Stimulated activated CD8-positive, alpha-beta memory T cell treated with anti-CD3 and anti-CD28 coated beads, Interleukin-4, amount 100 ng/mL, for 48 hours (primary cell): ENCODE measurements at regions not wholly inside any gene's neighbourhood (a gene's known extent, or its start where the extent isn't known, plus 50 kb on each side); places are given as distances from the start of the nearest gene placed in this dataset.

Source experiments
- DNase-seq: peaks from one replicate; pipeline ENCODE4 v3.0.0-alpha.2; 2020

- no peak for DNase-seq
Observed at GRCh38 chr7:156261581-156261980, 379.0 kb upstream of the RNF32 start.

GRCh38 chr7:156257904-156258303, 382.7 kb upstream of the RNF32 start:
- no peak for DNase-seq

- no peak for DNase-seq
Observed at GRCh38 chr7:156255635-156256034, 384.9 kb upstream of the RNF32 start.

- DNase-seq = no peak
Observed at GRCh38 chr7:156251861-156252260, 388.7 kb upstream of the RNF32 start.

DNA sequence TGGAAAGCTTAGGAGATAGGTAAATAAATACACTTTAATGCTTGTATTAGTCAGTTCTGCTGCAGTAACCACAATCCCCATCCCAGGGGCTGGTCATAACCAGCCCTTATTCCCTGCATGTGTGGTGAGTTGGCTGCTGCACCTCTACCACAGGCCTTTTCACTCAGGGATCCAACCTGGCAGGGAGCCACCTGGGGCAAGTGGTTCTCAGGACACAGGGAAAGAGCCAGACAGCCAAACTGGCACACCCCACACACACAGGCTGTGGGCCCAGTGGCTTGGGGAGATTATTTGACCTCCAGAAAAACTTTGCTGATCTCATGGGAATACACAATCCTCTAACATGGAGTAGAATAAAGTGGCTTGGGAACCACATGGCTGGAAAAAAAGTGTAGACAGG, 400.0 kb upstream of the RNF32 start:
- no peak for DNase-seq

DNA sequence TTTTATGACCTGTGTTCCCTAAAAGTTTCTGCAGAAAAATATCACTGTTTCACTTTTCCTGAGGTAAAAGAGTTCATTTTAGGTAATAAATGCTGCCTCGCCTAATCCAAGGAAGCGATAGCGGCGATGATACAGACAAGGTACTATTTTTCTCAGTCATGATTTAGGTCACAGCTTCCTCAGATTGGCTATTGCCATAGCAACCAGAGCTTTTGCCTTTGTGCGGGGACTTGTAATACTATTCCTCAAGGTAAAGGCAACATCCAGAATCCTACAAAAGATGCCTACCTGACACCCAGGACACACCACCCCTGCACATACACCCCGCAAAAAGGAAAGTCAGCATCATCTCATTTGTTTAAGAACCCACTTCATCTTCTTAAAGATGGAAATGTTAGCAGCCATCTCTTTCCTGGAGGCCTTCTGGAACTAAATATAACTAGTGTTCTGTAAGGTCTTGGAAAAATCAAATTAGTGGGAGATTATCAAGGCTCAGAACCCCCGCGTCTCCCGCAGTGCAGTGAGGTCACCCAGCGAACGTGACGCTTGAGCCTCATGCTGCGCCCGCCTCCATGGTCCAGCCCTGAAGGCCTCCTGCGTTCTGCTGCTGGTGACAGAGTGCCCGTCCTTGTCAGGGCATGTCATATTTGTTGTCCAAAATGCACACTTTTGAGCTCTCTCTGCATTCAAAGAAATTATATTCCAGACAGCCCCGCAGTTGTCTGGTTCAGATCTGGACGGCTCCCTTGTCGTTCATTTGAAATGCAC, 402.0 kb upstream of the RNF32 start:
- DNase-seq = no peak

GRCh38 chr7:156237614-156238013, 403.0 kb upstream of the RNF32 start:
- no peak for DNase-seq

DNA sequence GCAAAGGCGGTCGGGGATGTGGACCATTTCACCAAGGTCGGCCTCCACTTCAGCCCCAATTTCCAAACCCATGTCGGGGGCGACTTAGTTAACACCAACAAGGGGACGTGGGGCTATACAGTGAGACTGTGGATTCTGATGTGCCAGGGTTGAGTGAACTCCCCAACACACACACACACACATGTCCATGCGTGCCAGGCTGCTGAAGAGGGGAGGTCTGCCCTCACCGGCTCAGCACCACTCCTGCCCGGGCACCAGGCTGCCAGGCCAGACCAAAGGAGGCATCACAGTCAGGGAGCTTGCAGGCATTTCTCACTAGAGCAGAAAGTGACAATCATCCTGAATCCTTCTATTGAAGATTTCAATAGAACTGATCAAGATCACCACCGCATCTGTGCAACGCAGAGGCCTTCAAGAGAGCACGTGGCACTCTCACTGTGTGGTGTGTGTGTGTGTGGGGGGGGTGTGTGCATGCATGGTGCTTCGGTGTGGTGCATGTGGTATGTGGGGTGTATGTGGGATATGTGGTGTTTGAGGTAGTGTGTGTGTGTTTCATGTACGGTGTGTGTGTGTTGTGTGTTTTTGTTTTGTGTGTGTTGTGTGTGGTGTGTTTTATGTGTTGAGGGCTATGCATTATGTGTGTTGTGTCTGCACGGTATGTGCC, 403.5 kb upstream of the RNF32 start:
- DNase-seq = no peak

GRCh38 chr7:156236181-156236889, 404.2 kb upstream of the RNF32 start:
- no peak for DNase-seq

DNA sequence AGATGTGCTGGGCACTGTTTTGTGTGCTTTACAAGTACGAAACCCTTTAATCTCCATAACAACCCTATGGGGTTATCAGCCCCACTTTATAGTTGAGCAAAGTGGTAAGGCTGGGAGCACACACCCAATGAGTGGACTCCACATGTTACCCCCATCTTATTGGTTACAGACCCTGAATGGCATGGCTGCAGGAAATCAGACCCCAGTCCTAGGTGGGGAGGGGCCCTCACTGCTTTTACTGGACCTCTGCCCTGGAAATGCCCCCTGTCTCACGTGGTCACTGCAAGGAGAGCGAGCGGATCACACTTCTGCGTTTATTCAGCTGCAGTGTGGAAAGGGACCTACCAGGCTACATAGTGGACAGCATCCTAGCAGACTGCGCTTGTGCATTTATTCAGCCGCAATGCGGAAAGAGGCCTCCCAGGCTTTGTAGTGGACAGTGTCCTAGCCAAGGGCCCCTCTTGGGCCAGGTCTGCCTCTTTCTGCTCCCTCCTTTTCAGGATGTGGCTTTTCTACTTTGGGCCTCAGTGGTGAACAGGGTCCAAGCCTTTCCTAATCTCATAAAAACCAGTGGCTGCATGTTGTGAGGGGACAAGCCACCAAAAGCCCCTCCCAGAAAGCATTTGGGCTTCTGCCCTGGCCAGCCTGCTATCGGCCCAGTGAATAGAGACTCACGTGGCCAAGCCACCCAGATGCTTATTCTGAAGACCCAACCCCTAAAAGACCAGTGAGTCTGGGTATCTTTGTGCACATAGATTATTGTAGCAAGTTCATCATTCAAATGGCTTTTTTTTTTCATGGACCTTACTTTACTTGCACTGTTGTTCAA, 405.7 kb upstream of the RNF32 start:
- DNase-seq = no peak

DNA sequence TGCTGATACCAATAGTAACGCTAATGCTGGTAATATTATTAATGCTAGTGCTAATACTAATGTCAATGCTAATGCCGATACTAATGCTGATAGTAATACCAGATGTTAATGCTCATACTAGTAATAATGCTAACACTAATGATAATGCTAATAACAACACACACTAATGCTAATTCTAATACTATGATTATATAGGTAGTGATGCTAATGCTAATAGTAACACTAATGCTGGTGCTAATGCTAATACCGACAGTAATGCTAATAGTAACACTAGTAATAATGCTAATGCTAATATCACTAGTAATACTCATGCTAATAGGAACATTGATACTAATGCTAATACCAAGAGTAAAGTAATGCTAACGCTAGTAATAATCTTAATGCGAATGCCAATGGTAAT, 406.4 kb upstream of the RNF32 start:
- DNase-seq = no peak

DNA sequence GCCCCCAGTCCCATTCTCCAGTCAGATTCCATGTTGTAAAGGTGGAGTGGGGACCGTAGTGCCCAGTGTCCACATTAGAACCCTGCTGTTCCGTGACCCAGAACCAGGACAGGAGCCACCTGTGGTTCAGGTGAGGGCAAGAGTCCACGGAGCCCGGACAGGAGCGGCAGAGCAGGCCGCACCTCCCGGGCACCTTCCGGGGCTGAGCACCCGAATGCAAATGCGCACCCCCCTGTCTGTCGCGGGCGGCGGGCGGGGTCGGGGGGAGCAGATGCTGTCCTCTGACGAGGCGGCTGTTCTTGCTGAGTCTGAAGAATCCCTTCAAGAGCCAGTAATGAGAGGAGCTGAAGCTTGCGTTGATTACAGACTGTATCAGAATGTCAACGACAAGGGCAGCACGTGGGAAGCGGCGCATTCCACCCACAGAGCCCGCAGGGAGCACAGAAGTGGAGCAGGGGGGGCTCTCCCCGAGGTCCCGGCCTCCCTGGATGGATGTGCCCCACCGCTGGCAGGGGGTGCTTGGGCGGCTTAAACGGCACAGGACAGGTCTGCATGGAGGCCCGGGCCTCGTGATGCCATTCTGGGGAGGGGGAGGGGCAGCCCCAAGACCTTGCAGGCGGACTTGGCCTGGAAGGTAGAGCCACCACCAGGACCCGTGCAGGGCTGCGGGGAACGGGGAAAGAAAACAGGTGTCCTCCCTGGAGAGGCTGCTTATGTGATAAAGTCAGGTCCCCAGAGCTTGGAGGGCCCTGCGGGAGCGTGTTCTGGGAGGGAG, 407.5 kb upstream of the RNF32 start:
- DNase-seq = no peak

GRCh38 chr7:156230576-156230975, 410.0 kb upstream of the RNF32 start:
- DNase-seq = no peak

GRCh38 chr7:156224833-156225225, 412.6 kb upstream of the SHH start:
- DNase-seq = no peak

DNA sequence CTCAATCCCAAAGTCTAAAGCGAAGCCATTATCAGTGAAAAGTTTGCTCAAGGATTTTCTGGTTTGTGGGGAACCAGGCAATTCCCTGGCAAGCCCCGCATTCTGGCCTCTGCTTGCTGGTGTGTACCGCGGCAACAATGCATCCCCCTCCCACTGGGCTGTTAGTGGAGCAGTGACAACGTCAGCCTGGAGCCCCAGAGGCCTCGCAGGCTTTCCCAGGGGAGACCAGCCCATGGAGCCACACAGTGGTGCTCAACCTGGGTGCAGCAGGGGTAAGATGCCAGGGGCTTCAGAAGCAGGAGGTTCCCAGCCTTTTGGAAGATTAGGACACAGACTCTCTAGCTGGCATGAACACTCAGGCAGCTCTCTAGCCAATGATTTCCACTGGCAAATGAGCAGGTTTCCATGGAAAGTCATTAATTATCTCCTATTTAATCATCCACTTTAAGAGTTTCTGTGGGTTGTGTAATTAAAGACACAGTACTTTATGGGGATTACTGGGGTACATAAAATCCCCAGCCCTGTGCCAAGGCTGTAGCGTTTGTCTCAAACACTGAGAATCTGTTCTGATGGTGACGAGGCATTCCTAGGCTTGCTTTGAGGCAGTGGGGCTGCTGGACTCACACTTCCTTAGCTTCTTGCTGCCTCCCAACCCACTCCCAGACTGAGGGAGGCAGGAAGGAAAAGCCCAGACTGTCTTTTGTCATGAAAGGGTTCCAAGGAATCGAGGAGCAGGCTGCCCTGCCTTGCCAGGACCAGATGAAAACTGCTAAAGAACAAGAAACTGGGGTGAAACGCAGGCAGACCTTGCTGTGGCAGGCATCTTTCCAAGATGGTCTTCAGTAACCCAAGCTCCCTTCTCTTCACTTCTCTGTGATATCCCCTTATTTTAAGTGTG, 411.9 kb upstream of the SHH start:
- DNase-seq = no peak

DNA sequence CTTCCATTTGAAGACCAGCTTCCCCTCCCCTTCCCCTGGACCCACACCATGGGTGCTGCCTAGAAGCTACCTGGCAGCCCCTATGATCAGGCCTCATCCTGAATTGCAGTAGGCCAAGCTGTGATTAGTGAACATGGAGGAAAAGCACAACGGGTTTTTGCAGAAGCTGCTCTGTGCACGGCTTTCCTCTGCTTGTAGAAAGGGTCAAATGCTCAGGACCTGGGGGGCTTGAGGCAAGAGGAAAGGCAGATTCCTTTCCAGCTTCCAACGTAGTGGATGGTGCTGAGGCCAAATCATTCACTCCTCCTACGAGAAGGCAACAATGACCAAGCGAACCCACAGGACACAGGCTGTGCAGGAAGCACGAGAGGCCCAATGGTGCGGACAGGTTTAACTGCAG, 410.3 kb upstream of the SHH start:
- no peak for DNase-seq

GRCh38 chr7:156222151-156222550, 409.9 kb upstream of the SHH start:
- DNase-seq = no peak

DNA sequence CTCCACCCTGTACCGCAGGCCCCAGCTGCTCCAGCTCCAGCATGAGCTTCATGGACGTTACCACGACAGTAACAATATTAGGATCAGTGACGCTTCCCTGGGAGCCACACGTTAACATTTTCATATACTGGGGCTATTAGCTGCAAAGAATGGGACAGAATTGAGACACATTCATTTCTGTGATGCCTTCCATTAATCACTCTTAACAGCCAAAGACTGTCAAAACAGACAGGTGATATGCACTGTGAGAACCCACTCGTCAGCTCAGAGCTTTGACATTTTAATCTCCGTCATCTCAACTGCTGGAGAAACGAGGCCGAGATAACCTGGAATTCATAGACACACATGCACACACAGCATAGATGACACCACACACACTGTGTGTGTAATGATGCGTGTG, 408.4 kb upstream of the SHH start:
- DNase-seq = no peak

DNA sequence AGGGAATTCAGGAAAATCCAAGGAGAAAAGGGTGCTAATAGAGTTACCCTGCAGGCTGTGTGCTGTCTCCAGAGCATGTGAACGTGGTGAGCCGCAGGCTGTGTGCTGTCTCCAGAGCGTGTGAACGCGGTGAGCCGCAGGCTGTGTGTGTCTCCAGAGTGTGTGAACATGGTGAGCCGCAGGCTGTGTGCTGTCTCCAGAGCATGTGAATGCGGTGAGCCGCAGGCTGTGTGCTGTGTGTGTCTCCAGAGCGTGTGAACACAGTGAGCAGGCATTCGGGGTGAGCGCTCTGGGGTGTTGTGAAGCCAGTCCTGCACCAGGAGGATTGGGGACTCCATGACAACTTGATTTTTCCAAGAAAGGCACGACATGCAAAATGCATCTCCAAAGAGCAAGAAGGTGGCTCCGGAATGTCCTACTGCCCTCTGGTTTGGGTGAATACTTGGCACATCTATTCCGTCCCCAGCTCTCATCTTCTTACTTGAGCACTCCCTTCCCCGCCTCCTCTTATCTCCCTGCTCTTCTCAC, 407.9 kb upstream of the SHH start:
- no peak for DNase-seq

GRCh38 chr7:156219307-156220077, 407.2 kb upstream of the SHH start:
- DNase-seq = no peak
